ENCODE measurements at regions not wholly inside any gene's neighbourhood (a gene's known extent, or its start where the extent isn't known, plus 50 kb on each side); places are given as distances from the start of the nearest gene placed in this dataset.

DNA sequence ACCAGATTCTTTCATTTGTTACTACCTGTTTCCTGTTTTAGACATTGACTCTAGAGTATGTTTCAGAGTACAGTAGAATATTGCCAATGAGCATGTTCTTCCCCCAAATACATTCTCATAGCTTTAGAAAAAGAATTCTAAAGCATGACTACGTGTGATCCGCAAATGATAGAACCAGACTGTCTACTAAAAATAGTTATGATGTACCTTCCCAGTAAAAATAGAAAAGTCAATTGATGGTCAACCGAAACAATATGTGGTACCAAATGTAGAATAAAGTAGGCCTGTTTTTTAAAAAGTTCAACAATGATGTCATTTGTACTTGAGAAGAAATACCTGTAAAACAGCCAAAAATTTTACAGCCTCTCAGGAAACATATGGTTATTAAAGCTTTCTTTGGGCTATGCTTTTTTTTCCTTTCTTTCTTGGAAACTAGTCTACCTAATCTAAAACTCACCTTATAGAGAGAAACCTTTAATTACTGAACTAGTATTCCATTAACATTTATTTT is 130.1 kb upstream of the MTHFD1L start (continued):
- TF ChIP-seq, protein P1, sequence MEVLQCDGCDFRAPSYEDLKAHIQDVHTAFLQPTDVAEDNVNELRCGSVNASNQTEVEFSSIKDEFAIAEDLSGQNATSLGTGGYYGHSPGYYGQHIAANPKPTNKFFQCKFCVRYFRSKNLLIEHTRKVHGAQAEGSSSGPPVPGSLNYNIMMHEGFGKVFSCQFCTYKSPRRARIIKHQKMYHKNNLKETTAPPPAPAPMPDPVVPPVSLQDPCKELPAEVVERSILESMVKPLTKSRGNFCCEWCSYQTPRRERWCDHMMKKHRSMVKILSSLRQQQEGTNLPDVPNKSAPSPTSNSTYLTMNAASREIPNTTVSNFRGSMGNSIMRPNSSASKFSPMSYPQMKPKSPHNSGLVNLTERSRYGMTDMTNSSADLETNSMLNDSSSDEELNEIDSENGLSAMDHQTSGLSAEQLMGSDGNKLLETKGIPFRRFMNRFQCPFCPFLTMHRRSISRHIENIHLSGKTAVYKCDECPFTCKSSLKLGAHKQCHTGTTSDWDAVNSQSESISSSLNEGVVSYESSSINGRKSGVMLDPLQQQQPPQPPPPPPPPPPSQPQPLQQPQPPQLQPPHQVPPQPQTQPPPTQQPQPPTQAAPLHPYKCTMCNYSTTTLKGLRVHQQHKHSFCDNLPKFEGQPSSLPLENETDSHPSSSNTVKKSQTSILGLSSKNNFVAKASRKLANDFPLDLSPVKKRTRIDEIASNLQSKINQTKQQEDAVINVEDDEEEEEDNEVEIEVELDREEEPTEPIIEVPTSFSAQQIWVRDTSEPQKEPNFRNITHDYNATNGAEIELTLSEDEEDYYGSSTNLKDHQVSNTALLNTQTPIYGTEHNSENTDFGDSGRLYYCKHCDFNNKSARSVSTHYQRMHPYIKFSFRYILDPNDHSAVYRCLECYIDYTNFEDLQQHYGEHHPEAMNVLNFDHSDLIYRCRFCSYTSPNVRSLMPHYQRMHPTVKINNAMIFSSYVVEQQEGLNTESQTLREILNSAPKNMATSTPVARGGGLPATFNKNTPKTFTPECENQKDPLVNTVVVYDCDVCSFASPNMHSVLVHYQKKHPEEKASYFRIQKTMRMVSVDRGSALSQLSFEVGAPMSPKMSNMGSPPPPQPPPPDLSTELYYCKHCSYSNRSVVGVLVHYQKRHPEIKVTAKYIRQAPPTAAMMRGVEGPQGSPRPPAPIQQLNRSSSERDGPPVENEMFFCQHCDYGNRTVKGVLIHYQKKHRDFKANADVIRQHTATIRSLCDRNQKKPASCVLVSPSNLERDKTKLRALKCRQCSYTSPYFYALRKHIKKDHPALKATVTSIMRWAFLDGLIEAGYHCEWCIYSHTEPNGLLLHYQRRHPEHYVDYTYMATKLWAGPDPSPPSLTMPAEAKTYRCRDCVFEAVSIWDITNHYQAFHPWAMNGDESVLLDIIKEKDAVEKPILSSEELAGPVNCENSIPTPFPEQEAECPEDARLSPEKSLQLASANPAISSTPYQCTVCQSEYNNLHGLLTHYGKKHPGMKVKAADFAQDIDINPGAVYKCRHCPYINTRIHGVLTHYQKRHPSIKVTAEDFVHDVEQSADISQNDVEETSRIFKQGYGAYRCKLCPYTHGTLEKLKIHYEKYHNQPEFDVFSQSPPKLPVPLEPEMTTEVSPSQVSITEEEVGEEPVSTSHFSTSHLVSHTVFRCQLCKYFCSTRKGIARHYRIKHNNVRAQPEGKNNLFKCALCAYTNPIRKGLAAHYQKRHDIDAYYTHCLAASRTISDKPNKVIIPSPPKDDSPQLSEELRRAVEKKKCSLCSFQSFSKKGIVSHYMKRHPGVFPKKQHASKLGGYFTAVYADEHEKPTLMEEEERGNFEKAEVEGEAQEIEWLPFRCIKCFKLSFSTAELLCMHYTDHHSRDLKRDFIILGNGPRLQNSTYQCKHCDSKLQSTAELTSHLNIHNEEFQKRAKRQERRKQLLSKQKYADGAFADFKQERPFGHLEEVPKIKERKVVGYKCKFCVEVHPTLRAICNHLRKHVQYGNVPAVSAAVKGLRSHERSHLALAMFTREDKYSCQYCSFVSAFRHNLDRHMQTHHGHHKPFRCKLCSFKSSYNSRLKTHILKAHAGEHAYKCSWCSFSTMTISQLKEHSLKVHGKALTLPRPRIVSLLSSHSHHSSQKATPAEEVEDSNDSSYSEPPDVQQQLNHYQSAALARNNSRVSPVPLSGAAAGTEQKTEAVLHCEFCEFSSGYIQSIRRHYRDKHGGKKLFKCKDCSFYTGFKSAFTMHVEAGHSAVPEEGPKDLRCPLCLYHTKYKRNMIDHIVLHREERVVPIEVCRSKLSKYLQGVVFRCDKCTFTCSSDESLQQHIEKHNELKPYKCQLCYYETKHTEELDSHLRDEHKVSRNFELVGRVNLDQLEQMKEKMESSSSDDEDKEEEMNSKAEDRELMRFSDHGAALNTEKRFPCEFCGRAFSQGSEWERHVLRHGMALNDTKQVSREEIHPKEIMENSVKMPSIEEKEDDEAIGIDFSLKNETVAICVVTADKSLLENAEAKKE (CRISPR knock-in tag; IDR thresholded peaks at IDR 0.05): no peak
- TF ChIP-seq ZNF114 (CRISPR knock-in tag; IDR thresholded peaks at IDR 0.05) (no peak), POLR2AphosphoS5 (IDR thresholded peaks at IDR 0.05; ENCODE audit: low read depth) (no peak), NANOG (IDR thresholded peaks at IDR 0.05; ENCODE audit: borderline replicate concordance) (no peak), STAT1 (IDR thresholded peaks at IDR 0.05; ENCODE audit: unreplicated experiment) (no peak)

DNA sequence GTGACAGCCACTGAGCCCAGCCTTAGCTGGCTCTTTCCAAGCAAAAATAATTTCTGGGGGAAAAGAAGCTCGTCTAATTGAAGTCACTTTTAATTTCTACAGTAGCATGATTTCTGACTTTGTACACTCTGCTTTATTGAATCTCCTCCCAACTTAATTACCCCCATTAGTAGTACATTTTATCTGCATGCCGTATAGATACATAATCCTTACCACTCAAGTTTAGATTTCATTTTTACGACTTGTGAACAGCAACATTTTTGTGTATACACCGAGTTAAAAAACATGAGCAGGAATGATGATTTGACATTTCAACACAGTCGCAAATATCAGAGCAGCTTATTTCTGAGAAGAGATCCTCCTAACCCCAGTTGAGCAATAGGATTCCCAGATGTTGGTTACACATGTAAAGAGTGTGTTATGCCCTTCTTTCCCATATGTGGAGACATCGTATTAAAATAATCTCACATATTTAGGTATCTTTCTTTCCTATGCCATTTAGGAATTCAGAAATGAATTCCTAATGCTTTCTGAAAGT is 127.3 kb upstream of the MTHFD1L start:
- no peaks in the 10 kb centered on the region for H3K4me1 ChIP-seq (ENCODE audit: insufficient read depth)
- H3K27ac ChIP-seq (ENCODE audit: low read depth): no peak overlapping the region
- H3F3A ChIP-seq (replicated peaks; ENCODE audit: low read depth): no peaks in the 10 kb centered on the region
- H3K36me3 ChIP-seq (ENCODE audit: insufficient read depth): no peaks in the 10 kb centered on the region
- H3K79me2 ChIP-seq (replicated peaks; ENCODE audit: insufficient read depth): no peaks in the 10 kb centered on the region
- no peak for DNase-seq (ENCODE audit: low spot score)
- H3K9me2 ChIP-seq (ENCODE audit: insufficient read depth): no peaks in the 10 kb centered on the region
- ATAC-seq: no peak
- H3K4me2 ChIP-seq: no peak overlapping the region
- no peak overlapping the region for H3K4me3 ChIP-seq
- no peaks in the 10 kb centered on the region for H4K20me1 ChIP-seq (replicated peaks; ENCODE audit: insufficient read depth)
- Mint-ChIP-seq H3K27me3 (ENCODE audit: insufficient read depth, low read depth, poor library complexity) (no peaks in the 10 kb centered on the region), H3K4me1 (no peaks in the 10 kb centered on the region), H3K9me3 (no peaks in the 10 kb centered on the region), H3K27ac (no peak overlapping the region), H3K36me3 (ENCODE audit: low read depth) (no peaks in the 10 kb centered on the region), H3K4me3 (no peak overlapping the region)
- no peaks in the 10 kb centered on the region for H3K27me3 ChIP-seq (ENCODE audit: insufficient read depth)
- H2AFZ ChIP-seq: no peak overlapping the region
- TF ChIP-seq CTCF (conservative IDR thresholded peaks at IDR 0.05; ENCODE audit: low read depth in 2 of 2) (no peak), EZH2 (IDR thresholded peaks at IDR 0.05; ENCODE audit: low read depth, unreplicated experiment) (no peak), ZNF114 (CRISPR knock-in tag; IDR thresholded peaks at IDR 0.05) (no peak), EZH2phosphoT487 (IDR thresholded peaks at IDR 0.05; ENCODE audit: unreplicated experiment) (no peak), POLR2AphosphoS5 (IDR thresholded peaks at IDR 0.05; ENCODE audit: low read depth) (no peak), CREB1 (CRISPR knock-in tag; IDR thresholded peaks at IDR 0.05; ENCODE audit: low read depth) (no peak), NANOG (IDR thresholded peaks at IDR 0.05; ENCODE audit: borderline replicate concordance) (no peak), ZNF331 (CRISPR knock-in tag; IDR thresholded peaks at IDR 0.05; ENCODE audit: low read depth) (no peak), JUNB (IDR thresholded peaks at IDR 0.05; ENCODE audit: unreplicated experiment) (no peak), STAT1 (IDR thresholded peaks at IDR 0.05; ENCODE audit: unreplicated experiment) (no peak)
- TF ChIP-seq, protein P2, sequence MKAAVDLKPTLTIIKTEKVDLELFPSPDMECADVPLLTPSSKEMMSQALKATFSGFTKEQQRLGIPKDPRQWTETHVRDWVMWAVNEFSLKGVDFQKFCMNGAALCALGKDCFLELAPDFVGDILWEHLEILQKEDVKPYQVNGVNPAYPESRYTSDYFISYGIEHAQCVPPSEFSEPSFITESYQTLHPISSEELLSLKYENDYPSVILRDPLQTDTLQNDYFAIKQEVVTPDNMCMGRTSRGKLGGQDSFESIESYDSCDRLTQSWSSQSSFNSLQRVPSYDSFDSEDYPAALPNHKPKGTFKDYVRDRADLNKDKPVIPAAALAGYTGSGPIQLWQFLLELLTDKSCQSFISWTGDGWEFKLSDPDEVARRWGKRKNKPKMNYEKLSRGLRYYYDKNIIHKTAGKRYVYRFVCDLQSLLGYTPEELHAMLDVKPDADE (IDR thresholded peaks at IDR 0.05): no peak
